GM12878 (cell line): ENCODE measurements at regions not wholly inside any gene's neighbourhood (a gene's known extent, or its start where the extent isn't known, plus 50 kb on each side); places are given as distances from the start of the nearest gene placed in this dataset.

Experiments
- ATAC-seq: fragments of 200-7000 bp; cut with Tn5 transposase; 3 replicates; pipeline ENCODE4 v1.9.1; 2020; ENCODE audit warnings: mild to moderate bottlenecking, moderate library complexity
- BruUV-seq: library from RNA; stranded (reverse); fragments of 400-500 nt; replicated peaks from 2 replicates; lab custom pipeline; 2021; lab: Mats Ljungman, UMichigan
- CTCF ChIA-PET: fragments of 300-600 bp; sonication (Branson Sonifier 250); formaldehyde crosslinking; extraction: SDS; loops from one replicate; lab custom pipeline; 2021; ENCODE audit warnings: inconsistent platforms; lab: Yijun Ruan, JAX
- POLR2A ChIA-PET: fragments of 350-600 bp; formaldehyde crosslinking; extraction: SDS; loops from one replicate; lab custom pipeline; 2021; ENCODE audit warnings: inconsistent platforms; lab: Charles Lee
- RAD21 ChIA-PET: fragments of 300-600 bp; sonication (Branson Sonifier 250); formaldehyde crosslinking; loops from one replicate; lab custom pipeline; 2023; ENCODE audit warnings: antibody characterized with exemption; ENCODE audit not compliant: unreplicated experiment; lab: Charles Lee
- SMC1A ChIA-PET: fragments of 300-600 bp; sonication (Branson Sonifier 250); formaldehyde crosslinking; loops from one replicate; lab custom pipeline; 2023; ENCODE audit not compliant: unreplicated experiment, uncharacterized antibody; lab: Charles Lee
- DNase-seq: peaks from one replicate; pipeline ENCODE4 v3.0.0-alpha.2; 2011; ENCODE audit warnings: low read depth, low spot score
- FAIRE-seq: peaks from 3 replicates; lab custom pipeline; 2011; peaks lifted over from hg19 to GRCh38; lab: Jason Lieb, UNC
- H2AFZ ChIP-seq: 2 replicates; pipeline ENCODE4 v1.6.0; 2011; ENCODE audit warnings: low read depth, low read length, control low read depth; ENCODE audit not compliant: control insufficient read depth
- H3K27ac ChIP-seq: 2 replicates; pipeline ENCODE4 v1.5.1; 2011; ENCODE audit warnings: control low read depth; ENCODE audit not compliant: control insufficient read depth, insufficient read depth
- H3K27me3 ChIP-seq, 2 experiments: replicated peaks in 1 of 2; 2 replicates each; pipeline versions ENCODE4 v1.6.0 to v1.6.1; 2011; ENCODE audit warnings: low read length in 1 of 2; ENCODE audit not compliant: control insufficient read depth in 2 of 2, insufficient read depth in 2 of 2
- H3K36me3 ChIP-seq, 2 experiments: 2 replicates each; pipeline ENCODE4 v1.5.1; 2011; ENCODE audit warnings: low read length in 1 of 2; ENCODE audit not compliant: control insufficient read depth in 2 of 2, insufficient read depth in 2 of 2
- H3K4me1 ChIP-seq: 2 replicates; pipeline ENCODE4 v1.6.1; 2011; ENCODE audit warnings: mild to moderate bottlenecking, low read length, moderate library complexity, mixed read lengths; ENCODE audit not compliant: control insufficient read depth, insufficient read depth
- H3K4me2 ChIP-seq: 2 replicates; pipeline ENCODE4 v1.6.0; 2011; ENCODE audit warnings: control low read depth; ENCODE audit not compliant: control insufficient read depth, insufficient read depth
- H3K4me3 ChIP-seq: fragments of 200-600 bp; sonication (generic); 2 replicates; pipeline ENCODE4 v1.5.1; 2016
- H3K79me2 ChIP-seq: 2 replicates; pipeline ENCODE4 v1.6.0; 2011; ENCODE audit warnings: low read length; ENCODE audit not compliant: control insufficient read depth, insufficient read depth
- H3K9ac ChIP-seq: 2 replicates; pipeline ENCODE4 v1.8.0; 2011; ENCODE audit warnings: low read length, control low read depth, mixed read lengths; ENCODE audit not compliant: control insufficient read depth, insufficient read depth
- H3K9me3 ChIP-seq: replicated peaks from 3 replicates; pipeline ENCODE4 v1.5.1; 2011; ENCODE audit warnings: mild to moderate bottlenecking, low read length; ENCODE audit not compliant: control insufficient read depth, insufficient read depth
- H4K20me1 ChIP-seq: 2 replicates; pipeline ENCODE4 v1.6.0; 2011; ENCODE audit not compliant: control insufficient read depth, insufficient read depth
- BRCA1 ChIP-seq: IDR thresholded peaks from 2 replicates; pipeline ENCODE4 v1.6.1; 2011; ENCODE audit warnings: low read depth, low read length, improper control_type of control experiment
- CHD1 ChIP-seq: IDR thresholded peaks from 2 replicates; pipeline ENCODE4 v1.6.1; 2012; ENCODE audit warnings: low read depth, low read length, improper control_type of control experiment
- JUNB ChIP-seq: IDR thresholded peaks from 2 replicates; pipeline ENCODE4 v1.6.1; 2016; ENCODE audit warnings: antibody characterized with exemption, mild to moderate bottlenecking
- NFYB ChIP-seq: IDR thresholded peaks from 2 replicates; pipeline ENCODE4 v1.6.1; 2011; ENCODE audit warnings: low read depth, mild to moderate bottlenecking, low read length, improper control_type of control experiment, moderate library complexity; ENCODE audit not compliant: insufficient read depth
- PAX5 ChIP-seq: IDR thresholded peaks from 2 replicates; pipeline ENCODE4 v1.6.1; 2011; ENCODE audit warnings: low read depth, low read length, borderline replicate concordance
- PML ChIP-seq: IDR thresholded peaks from 2 replicates; pipeline ENCODE4 v1.6.1; 2012; ENCODE audit warnings: low read length, inconsistent platforms
- RB1 ChIP-seq: fragments of 450-650 bp; formaldehyde crosslinking; IDR thresholded peaks from 2 replicates; pipeline ENCODE4 v1.6.1; 2017; ENCODE audit warnings: mild to moderate bottlenecking, borderline replicate concordance
- SIN3A ChIP-seq: IDR thresholded peaks from 2 replicates; pipeline ENCODE4 v1.6.1; 2012; ENCODE audit warnings: low read depth, low read length, improper control_type of control experiment
- SIX5 ChIP-seq: IDR thresholded peaks from 2 replicates; pipeline ENCODE4 v1.6.1; 2011; ENCODE audit warnings: mild to moderate bottlenecking, low read depth, low read length, moderate library complexity; ENCODE audit not compliant: severe bottlenecking
- SMAD5 ChIP-seq: IDR thresholded peaks from 2 replicates; pipeline ENCODE4 v1.6.1; 2016; ENCODE audit warnings: antibody characterized with exemption, low read depth
- SMARCA5 ChIP-seq: fragments of 450-650 bp; IDR thresholded peaks from 2 replicates; pipeline ENCODE4 v1.6.1; 2017; ENCODE audit warnings: mild to moderate bottlenecking
- SPI1 ChIP-seq: IDR thresholded peaks from 2 replicates; pipeline ENCODE4 v1.6.1; 2011; ENCODE audit warnings: low read depth, mild to moderate bottlenecking, low read length, moderate library complexity, borderline replicate concordance; ENCODE audit not compliant: insufficient read depth
- TCF3 ChIP-seq: IDR thresholded peaks from 2 replicates; pipeline ENCODE4 v1.6.1; 2012; ENCODE audit warnings: low read depth, mild to moderate bottlenecking, low read length, borderline replicate concordance; ENCODE audit not compliant: insufficient read depth
- ZNF24 ChIP-seq: fragments of 450-650 bp; IDR thresholded peaks from 2 replicates; pipeline ENCODE4 v1.6.1; 2017; ENCODE audit warnings: antibody characterized with exemption, mild to moderate bottlenecking
- ZNF384 ChIP-seq: IDR thresholded peaks from 2 replicates; pipeline ENCODE4 v1.6.1; 2012; ENCODE audit warnings: low read depth, mild to moderate bottlenecking, low read length, improper control_type of control experiment, borderline replicate concordance
- ZZZ3 ChIP-seq: IDR thresholded peaks from 2 replicates; pipeline ENCODE4 v1.6.1; 2011; ENCODE audit warnings: low read depth; ENCODE audit not compliant: control insufficient read depth, insufficient read length
- WGBS: methylation state at CpG from one replicate; pipeline ENCODE4 v1.1.6; 2016; ENCODE audit warnings: low lambda C conversion rate; ENCODE audit not compliant: insufficient replicate concordance, insufficient coverage; ENCODE audit errors: missing lambda C conversion rate; 5-methylcytosine and 5-hydroxymethylcytosine counted together
- in situ Hi-C: fragments of 300-500 bp; cut with MboI; formaldehyde crosslinking; loops from 9 replicates; pipeline ENCODE4 v1.14.3; 2018; ENCODE audit warnings: mixed read lengths
- intact Hi-C: fragments of 100-400 bp; cut with micrococcal nuclease; formaldehyde crosslinking; loops from one replicate; pipeline ENCODE4 v1.14.2; 2022; ENCODE audit not compliant: unreplicated experiment
- TF ChIP-seq, protein P1 (sequence below): fragments of 450-650 bp; IDR thresholded peaks from 2 replicates; pipeline ENCODE4 v1.6.1; 2017; ENCODE audit warnings: mild to moderate bottlenecking, low read depth, inconsistent platforms; ENCODE audit not compliant: poor library complexity, severe bottlenecking
- TF ChIP-seq, protein P2 (sequence below): fragments of 450-650 bp; IDR thresholded peaks from 2 replicates; pipeline ENCODE4 v1.6.1; 2017; ENCODE audit warnings: mild to moderate bottlenecking

DNA sequence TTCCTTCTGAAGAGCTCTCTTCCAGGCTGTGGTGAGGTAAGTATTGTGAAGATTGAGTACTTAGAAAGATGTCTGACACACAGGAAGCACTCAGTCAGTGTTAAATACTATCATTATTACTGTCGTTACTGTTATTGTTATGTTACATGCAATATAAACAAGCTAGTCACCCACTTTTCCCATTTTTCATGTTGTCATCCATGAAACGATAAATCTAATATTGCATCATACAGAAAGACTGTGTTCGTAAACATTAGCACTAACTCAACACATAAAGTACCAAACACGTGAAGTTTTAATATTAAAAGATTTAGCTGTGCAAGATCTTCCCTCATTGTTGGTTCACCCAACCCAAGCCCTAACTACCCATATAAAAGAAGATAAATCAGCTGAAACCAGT, 109.2 kb upstream of the NRSN1 start:
- ChIA-PET POLR2A (no interaction called here), SMC1A (no interaction called here), RAD21 (no interaction called here), CTCF (no interaction called here)
- H3K4me1 ChIP-seq = no peaks in the 10 kb centered on the region
- DNase-seq = no peak
- no peaks in the 10 kb centered on the region for H3K79me2 ChIP-seq
- H2AFZ ChIP-seq = no peak overlapping the region
- in situ Hi-C loops = no loop called here
- no peak for ATAC-seq
- no peak overlapping the region for H3K4me2 ChIP-seq
- no peak overlapping the region for H3K9ac ChIP-seq
- H4K20me1 ChIP-seq = no peaks in the 10 kb centered on the region
- 25% methylated on average over 4 of the region's 4 CpGs for WGBS
- no peaks in the 10 kb centered on the region for H3K36me3 ChIP-seq
- no peaks in the 10 kb centered on the region for H3K27me3 ChIP-seq
- intact Hi-C loops = no loop called here
- H3K4me3 ChIP-seq = no peak overlapping the region
- TF ChIP-seq PML (no peak), SIX5 (no peak), CHD1 (no peak), NFYB (no peak), RB1 (no peak), ZNF24 (no peak), SMAD5 (no peak), ZNF384 (no peak)
- no TSS peak for BruUV-seq
- no peak overlapping the region for H3K27ac ChIP-seq
- no peaks in the 10 kb centered on the region for H3K9me3 ChIP-seq
- FAIRE-seq = no peak

DNA sequence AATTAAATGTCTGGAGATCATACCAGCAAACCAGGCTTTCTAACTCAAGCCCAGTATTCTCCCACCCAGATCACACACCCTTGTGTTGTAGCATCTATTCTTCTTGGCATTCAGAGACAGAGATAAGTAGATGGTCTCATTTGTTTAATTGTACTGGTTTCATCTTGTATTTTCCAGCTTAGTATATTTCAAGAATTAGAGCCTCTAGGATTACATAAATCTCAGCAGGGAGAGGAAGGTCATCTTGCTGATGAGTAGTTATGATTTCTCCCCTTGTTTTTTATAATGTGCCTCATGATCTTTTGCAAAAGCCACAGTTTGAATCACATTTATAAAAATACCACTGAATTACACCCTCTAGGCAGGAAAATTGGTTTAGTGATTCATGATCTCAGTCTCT, 106.6 kb upstream of the NRSN1 start:
- no TSS peak for BruUV-seq
- CTCF ChIA-PET = no interaction called here
- TF ChIP-seq, protein P1, sequence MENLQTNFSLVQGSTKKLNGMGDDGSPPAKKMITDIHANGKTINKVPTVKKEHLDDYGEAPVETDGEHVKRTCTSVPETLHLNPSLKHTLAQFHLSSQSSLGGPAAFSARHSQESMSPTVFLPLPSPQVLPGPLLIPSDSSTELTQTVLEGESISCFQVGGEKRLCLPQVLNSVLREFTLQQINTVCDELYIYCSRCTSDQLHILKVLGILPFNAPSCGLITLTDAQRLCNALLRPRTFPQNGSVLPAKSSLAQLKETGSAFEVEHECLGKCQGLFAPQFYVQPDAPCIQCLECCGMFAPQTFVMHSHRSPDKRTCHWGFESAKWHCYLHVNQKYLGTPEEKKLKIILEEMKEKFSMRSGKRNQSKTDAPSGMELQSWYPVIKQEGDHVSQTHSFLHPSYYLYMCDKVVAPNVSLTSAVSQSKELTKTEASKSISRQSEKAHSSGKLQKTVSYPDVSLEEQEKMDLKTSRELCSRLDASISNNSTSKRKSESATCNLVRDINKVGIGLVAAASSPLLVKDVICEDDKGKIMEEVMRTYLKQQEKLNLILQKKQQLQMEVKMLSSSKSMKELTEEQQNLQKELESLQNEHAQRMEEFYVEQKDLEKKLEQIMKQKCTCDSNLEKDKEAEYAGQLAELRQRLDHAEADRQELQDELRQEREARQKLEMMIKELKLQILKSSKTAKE = no peak
- TF ChIP-seq ZZZ3 (no peak), SIN3A (no peak), BRCA1 (no peak), SMARCA5 (no peak), PAX5 (no peak), SPI1 (no peak), JUNB (no peak), TCF3 (no peak)
- TF ChIP-seq, protein P2, sequence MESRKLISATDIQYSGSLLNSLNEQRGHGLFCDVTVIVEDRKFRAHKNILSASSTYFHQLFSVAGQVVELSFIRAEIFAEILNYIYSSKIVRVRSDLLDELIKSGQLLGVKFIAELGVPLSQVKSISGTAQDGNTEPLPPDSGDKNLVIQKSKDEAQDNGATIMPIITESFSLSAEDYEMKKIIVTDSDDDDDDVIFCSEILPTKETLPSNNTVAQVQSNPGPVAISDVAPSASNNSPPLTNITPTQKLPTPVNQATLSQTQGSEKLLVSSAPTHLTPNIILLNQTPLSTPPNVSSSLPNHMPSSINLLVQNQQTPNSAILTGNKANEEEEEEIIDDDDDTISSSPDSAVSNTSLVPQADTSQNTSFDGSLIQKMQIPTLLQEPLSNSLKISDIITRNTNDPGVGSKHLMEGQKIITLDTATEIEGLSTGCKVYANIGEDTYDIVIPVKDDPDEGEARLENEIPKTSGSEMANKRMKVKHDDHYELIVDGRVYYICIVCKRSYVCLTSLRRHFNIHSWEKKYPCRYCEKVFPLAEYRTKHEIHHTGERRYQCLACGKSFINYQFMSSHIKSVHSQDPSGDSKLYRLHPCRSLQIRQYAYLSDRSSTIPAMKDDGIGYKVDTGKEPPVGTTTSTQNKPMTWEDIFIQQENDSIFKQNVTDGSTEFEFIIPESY = no peak

More for the DNA sequence above, 106.6 kb upstream of the NRSN1 start:
- DNase-seq (no peak), ATAC-seq (no peak), FAIRE-seq (no peak)
- no peak overlapping the region for H3K27ac ChIP-seq
- H3K4me1 ChIP-seq = no peaks in the 10 kb centered on the region
- in situ Hi-C loops (no loop called here), intact Hi-C loops (no loop called here)
- H3K4me3 ChIP-seq = no peak overlapping the region
- ChIA-PET SMC1A (interaction anchor here (0.5 kb wide), 1 partner anchor 53 kb away, joined by 3 read pairs; no protein-coding TSS in a partner anchor), POLR2A (interaction anchor here (0.6 kb wide), 1 partner anchor 43 kb away, joined by 3 read pairs; no protein-coding TSS in a partner anchor), RAD21 (no interaction called here)
- H2AFZ ChIP-seq = no peak overlapping the region
- H3K4me2 ChIP-seq = no peak overlapping the region
- H4K20me1 ChIP-seq = no peaks in the 10 kb centered on the region
- no peaks in the 10 kb centered on the region for H3K79me2 ChIP-seq
- H3K27me3 ChIP-seq = no peaks in the 10 kb centered on the region
- no peaks in the 10 kb centered on the region for H3K36me3 ChIP-seq
- H3K9ac ChIP-seq = no peak overlapping the region
- H3K9me3 ChIP-seq = no peaks in the 10 kb centered on the region
